Stimulated activated CD8-positive, alpha-beta memory T cell treated with anti-CD3 and anti-CD28 coated beads, Interleukin-4, amount 100 ng/mL, for 24 hours (primary cell): ENCODE measurements at regions not wholly inside any gene's neighbourhood (a gene's known extent, or its start where the extent isn't known, plus 50 kb on each side); places are given as distances from the start of the nearest gene placed in this dataset.

ENCODE experiments used
- DNase-seq: peaks from one replicate; pipeline ENCODE4 v3.0.0-alpha.2; 2020; ENCODE audit warnings: low read depth

GRCh38 chr18:72086421-72086820, 457.7 kb downstream of the CBLN2 start:
- DNase-seq, result no peak

GRCh38 chr18:72075040-72075439, 469.1 kb downstream of the CBLN2 start:
- DNase-seq, result no peak

GRCh38 chr18:72063001-72063400, 481.1 kb downstream of the CBLN2 start:
- no peak for DNase-seq

GRCh38 chr18:72058851-72059250, 485.3 kb downstream of the CBLN2 start:
- no peak for DNase-seq

GRCh38 chr18:72056171-72056570, 488.0 kb downstream of the CBLN2 start:
- no peak for DNase-seq

GRCh38 chr18:72041313-72042032, 502.7 kb downstream of the CBLN2 start:
- no peak for DNase-seq

- DNase-seq, result no peak
Measured at GRCh38 chr18:72013427-72013850, 530.7 kb downstream of the CBLN2 start.

GRCh38 chr18:71998547-71999097, 545.5 kb downstream of the CBLN2 start:
- no peak for DNase-seq

- no peak for DNase-seq
Measured at GRCh38 chr18:71995904-71996465, 548.2 kb downstream of the CBLN2 start.

GRCh38 chr18:71994273-71994672, 549.9 kb downstream of the CBLN2 start:
- DNase-seq, result no peak

GRCh38 chr18:71989616-71990015, 554.5 kb downstream of the CBLN2 start:
- DNase-seq, result no peak

GRCh38 chr18:71986351-71987050, 557.6 kb downstream of the CBLN2 start:
- no peak for DNase-seq

- no peak for DNase-seq
Measured at GRCh38 chr18:71976744-71977143, 567.4 kb downstream of the CBLN2 start.

GRCh38 chr18:71966791-71967190, 577.4 kb downstream of the CBLN2 start:
- no peak for DNase-seq

- DNase-seq, result no peak
Measured at GRCh38 chr18:71958605-71959004, 585.5 kb downstream of the CBLN2 start.

- no peak for DNase-seq
Measured at GRCh38 chr18:71951001-71951400, 593.1 kb downstream of the CBLN2 start.

GRCh38 chr18:71942433-71942832, 601.7 kb downstream of the CBLN2 start:
- no peak for DNase-seq

GRCh38 chr18:71939483-71939882, 604.7 kb downstream of the CBLN2 start:
- DNase-seq, result no peak

- DNase-seq, result no peak
Measured at GRCh38 chr18:71936744-71937143, 607.4 kb downstream of the CBLN2 start.

- no peak for DNase-seq
Measured at GRCh38 chr18:71919211-71919610, 624.9 kb downstream of the CBLN2 start.

GRCh38 chr18:71913641-71914040, 630.5 kb downstream of the CBLN2 start:
- DNase-seq, result no peak

- no peak for DNase-seq
Measured at GRCh38 chr18:71902482-71902881, 641.7 kb downstream of the CBLN2 start.
